ENCODE measurements at regions not wholly inside any gene's neighbourhood (a gene's known extent, or its start where the extent isn't known, plus 50 kb on each side); places are given as distances from the start of the nearest gene placed in this dataset.

DNA sequence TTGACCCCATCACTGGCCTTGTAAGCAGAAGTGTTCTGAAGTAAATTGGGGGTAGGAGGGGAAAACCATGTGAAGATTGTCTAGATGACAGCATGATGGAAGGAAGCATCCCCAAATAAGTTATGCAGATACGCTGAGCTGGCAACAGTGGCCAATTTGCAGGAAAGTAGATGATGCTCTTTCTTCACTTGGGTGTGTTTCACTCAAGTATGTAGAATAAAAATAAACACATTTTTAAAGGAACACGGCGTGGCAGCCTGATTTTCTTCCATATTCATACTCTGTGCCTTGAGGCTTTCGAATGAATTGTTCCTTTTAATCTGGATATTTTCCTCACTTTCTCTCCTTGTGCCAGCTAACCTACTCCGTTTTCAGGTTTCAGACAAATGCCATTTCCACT is 295.5 kb upstream of the DPYD start:
- Histone ChIP-seq H3K4me2 (no peak overlapping the region), H3K27ac (ENCODE audit: low read depth in 2 of 2, low read length in 1 of 2) (no peak overlapping the region), H2AFZ (ENCODE audit: low read depth) (no peak overlapping the region), H3K9ac (no peak overlapping the region), H3K79me2 (ENCODE audit: insufficient read depth) (no peaks in the 10 kb centered on the region), H3K4me3 (ENCODE audit: low read depth in 2 of 2, low read length in 1 of 2) (no peak overlapping the region), H3F3A (replicated peaks; ENCODE audit: insufficient read depth) (no peaks in the 10 kb centered on the region), H3K4me1 (ENCODE audit: control insufficient read depth in 1 of 2, insufficient read depth in 2 of 2, low read depth in 1 of 2, low read length in 1 of 2) (no peaks in the 10 kb centered on the region; a peak in 2 of 4 replicates), H3K9me3 (no peaks in the 10 kb centered on the region), H3K36me3 (replicated peaks in 1 of 2; ENCODE audit: control insufficient read depth in 1 of 2, insufficient read depth in 2 of 2, low read length in 1 of 2) (no peaks in the 10 kb centered on the region), H3K27me3 (ENCODE audit: insufficient read depth) (no peaks in the 10 kb centered on the region), H4K20me1 (ENCODE audit: insufficient read depth) (no peaks in the 10 kb centered on the region), H3K9me2 (no peaks in the 10 kb centered on the region)
- CTCF ChIA-PET: interaction anchor here (0.8 to 1.4 kb wide), 2 partner anchors 8 to 165 kb away, joined by 3 read pairs; no protein-coding TSS in a partner anchor
- POLR2A ChIA-PET: no interaction called here
- no peak for DNase-seq
- TF ChIP-seq EZH2phosphoT487 (IDR thresholded peaks at IDR 0.05; ENCODE audit: borderline replicate concordance, low read depth) (no peak), NRF1 (IDR thresholded peaks at IDR 0.05; ENCODE audit: low read depth, low read length) (no peak), RCOR1 (IDR thresholded peaks at IDR 0.05; ENCODE audit: low read length) (no peak), MXI1 (IDR thresholded peaks at IDR 0.05; ENCODE audit: low read depth, low read length) (no peak), CHD2 (IDR thresholded peaks at IDR 0.05; ENCODE audit: low read length, partially characterized antibody) (no peak), MEF2A (IDR thresholded peaks at IDR 0.05; ENCODE audit: borderline replicate concordance, low read depth) (no peak), ELF1 (IDR thresholded peaks at IDR 0.05) (no peak), POLR2AphosphoS5 (IDR thresholded peaks at IDR 0.05; ENCODE audit: low read depth, low read length) (no peak), SIN3A (IDR thresholded peaks at IDR 0.05; ENCODE audit: borderline replicate concordance, low read depth, low read length) (no peak), TCF12 (IDR thresholded peaks at IDR 0.05) (no peak), EP300 (IDR thresholded peaks at IDR 0.05; ENCODE audit: borderline replicate concordance in 1 of 2, low read depth in 1 of 2, low read length in 1 of 2) (no peak), TEAD4 (IDR thresholded peaks at IDR 0.05; ENCODE audit: borderline replicate concordance, insufficient read depth) (no peak), FOXJ3 (CRISPR knock-in tag; IDR thresholded peaks at IDR 0.05) (no peak)
- TF ChIP-seq, protein P1, sequence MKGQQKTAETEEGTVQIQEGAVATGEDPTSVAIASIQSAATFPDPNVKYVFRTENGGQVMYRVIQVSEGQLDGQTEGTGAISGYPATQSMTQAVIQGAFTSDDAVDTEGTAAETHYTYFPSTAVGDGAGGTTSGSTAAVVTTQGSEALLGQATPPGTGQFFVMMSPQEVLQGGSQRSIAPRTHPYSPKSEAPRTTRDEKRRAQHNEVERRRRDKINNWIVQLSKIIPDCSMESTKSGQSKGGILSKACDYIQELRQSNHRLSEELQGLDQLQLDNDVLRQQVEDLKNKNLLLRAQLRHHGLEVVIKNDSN (IDR thresholded peaks at IDR 0.05; ENCODE audit: borderline replicate concordance, low read depth): no peak
- TF ChIP-seq, protein P2, sequence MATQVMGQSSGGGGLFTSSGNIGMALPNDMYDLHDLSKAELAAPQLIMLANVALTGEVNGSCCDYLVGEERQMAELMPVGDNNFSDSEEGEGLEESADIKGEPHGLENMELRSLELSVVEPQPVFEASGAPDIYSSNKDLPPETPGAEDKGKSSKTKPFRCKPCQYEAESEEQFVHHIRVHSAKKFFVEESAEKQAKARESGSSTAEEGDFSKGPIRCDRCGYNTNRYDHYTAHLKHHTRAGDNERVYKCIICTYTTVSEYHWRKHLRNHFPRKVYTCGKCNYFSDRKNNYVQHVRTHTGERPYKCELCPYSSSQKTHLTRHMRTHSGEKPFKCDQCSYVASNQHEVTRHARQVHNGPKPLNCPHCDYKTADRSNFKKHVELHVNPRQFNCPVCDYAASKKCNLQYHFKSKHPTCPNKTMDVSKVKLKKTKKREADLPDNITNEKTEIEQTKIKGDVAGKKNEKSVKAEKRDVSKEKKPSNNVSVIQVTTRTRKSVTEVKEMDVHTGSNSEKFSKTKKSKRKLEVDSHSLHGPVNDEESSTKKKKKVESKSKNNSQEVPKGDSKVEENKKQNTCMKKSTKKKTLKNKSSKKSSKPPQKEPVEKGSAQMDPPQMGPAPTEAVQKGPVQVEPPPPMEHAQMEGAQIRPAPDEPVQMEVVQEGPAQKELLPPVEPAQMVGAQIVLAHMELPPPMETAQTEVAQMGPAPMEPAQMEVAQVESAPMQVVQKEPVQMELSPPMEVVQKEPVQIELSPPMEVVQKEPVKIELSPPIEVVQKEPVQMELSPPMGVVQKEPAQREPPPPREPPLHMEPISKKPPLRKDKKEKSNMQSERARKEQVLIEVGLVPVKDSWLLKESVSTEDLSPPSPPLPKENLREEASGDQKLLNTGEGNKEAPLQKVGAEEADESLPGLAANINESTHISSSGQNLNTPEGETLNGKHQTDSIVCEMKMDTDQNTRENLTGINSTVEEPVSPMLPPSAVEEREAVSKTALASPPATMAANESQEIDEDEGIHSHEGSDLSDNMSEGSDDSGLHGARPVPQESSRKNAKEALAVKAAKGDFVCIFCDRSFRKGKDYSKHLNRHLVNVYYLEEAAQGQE (IDR thresholded peaks at IDR 0.05; ENCODE audit: low read depth, low read length): no peak
- TF ChIP-seq, protein P3, sequence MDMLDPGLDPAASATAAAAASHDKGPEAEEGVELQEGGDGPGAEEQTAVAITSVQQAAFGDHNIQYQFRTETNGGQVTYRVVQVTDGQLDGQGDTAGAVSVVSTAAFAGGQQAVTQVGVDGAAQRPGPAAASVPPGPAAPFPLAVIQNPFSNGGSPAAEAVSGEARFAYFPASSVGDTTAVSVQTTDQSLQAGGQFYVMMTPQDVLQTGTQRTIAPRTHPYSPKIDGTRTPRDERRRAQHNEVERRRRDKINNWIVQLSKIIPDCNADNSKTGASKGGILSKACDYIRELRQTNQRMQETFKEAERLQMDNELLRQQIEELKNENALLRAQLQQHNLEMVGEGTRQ (IDR thresholded peaks at IDR 0.05; ENCODE audit: borderline replicate concordance, low read depth, low read length): no peak
- WGBS (ENCODE audit: low lambda C conversion rate): 91% methylated on average over 5 of the region's 5 CpGs
